HT1080 (cell line): ENCODE measurements at regions not wholly inside any gene's neighbourhood (a gene's known extent, or its start where the extent isn't known, plus 50 kb on each side); places are given as distances from the start of the nearest gene placed in this dataset.
"Not testable (repeated sequence)": the region's sequence is repeated elsewhere in the genome, so short reads cannot be mapped to it uniquely, and the experiment has no call there.

Experiments used
- DNase-seq: peaks from one replicate; pipeline ENCODE4 v3.0.0-alpha.2; 2015; ENCODE audit warnings: low read depth

- no peak for DNase-seq
Measured at GRCh38 chr2:167692191-167692590, 555.2 kb downstream of the STK39 start.

- DNase-seq = no peak
Measured at GRCh38 chr2:167689444-167689843, 558.0 kb downstream of the STK39 start.

- no peak for DNase-seq
Measured at GRCh38 chr2:167686691-167687090, 560.7 kb downstream of the STK39 start.

GRCh38 chr2:167681234-167682015, 566.0 kb downstream of the STK39 start:
- DNase-seq = no peak

GRCh38 chr2:167678158-167678557, 569.2 kb downstream of the STK39 start:
- no peak for DNase-seq

- DNase-seq = no peak
Measured at GRCh38 chr2:167675906-167676305, 571.5 kb downstream of the STK39 start.

- no peak for DNase-seq
Measured at GRCh38 chr2:167670588-167670987, 576.8 kb downstream of the STK39 start.

GRCh38 chr2:167653131-167653530, 594.3 kb downstream of the STK39 start:
- no peak for DNase-seq

GRCh38 chr2:167652401-167652800, 595.0 kb downstream of the STK39 start:
- no peak for DNase-seq

GRCh38 chr2:167651406-167652151, 595.8 kb downstream of the STK39 start:
- DNase-seq = no peak

GRCh38 chr2:167646557-167646956, 600.8 kb downstream of the STK39 start:
- no peak for DNase-seq

GRCh38 chr2:167640096-167640495, 607.3 kb downstream of the STK39 start:
- no peak for DNase-seq

- peak; percentile 58 for DNase-seq
Measured at GRCh38 chr2:167637741-167638140, 609.7 kb downstream of the STK39 start.

GRCh38 chr2:167632271-167632670, 615.1 kb downstream of the STK39 start:
- DNase-seq = not testable (repeated sequence)

GRCh38 chr2:167626961-167627360, 620.4 kb downstream of the STK39 start:
- no peak for DNase-seq

- DNase-seq = no peak
Measured at GRCh38 chr2:167626301-167626700, 621.1 kb downstream of the STK39 start.

- DNase-seq = no peak
Measured at GRCh38 chr2:167616997-167617396, 630.4 kb downstream of the STK39 start.

GRCh38 chr2:167613471-167613870, 633.9 kb downstream of the STK39 start:
- no peak for DNase-seq

GRCh38 chr2:167608487-167608886, 638.9 kb downstream of the STK39 start:
- DNase-seq = no peak

- no peak for DNase-seq
Measured at GRCh38 chr2:167607731-167608130, 639.7 kb downstream of the STK39 start.

GRCh38 chr2:167607211-167607610, 640.2 kb downstream of the STK39 start:
- DNase-seq = no peak

GRCh38 chr2:167602122-167602521, 645.3 kb downstream of the STK39 start:
- DNase-seq = no peak

GRCh38 chr2:167599219-167599618, 648.2 kb downstream of the STK39 start:
- DNase-seq = no peak
